ENCODE measurements at regions not wholly inside any gene's neighbourhood (a gene's known extent, or its start where the extent isn't known, plus 50 kb on each side); places are given as distances from the start of the nearest gene placed in this dataset.

- Histone ChIP-seq H3K4me3 (replicated peaks; ENCODE audit: insufficient read depth, low read length) (no peak overlapping the region), H3K27me3 (ENCODE audit: insufficient read depth, poor library complexity, severe bottlenecking) (no peaks in the 10 kb centered on the region), H3K27ac (replicated peaks) (no peak overlapping the region)
- TF ChIP-seq POLR2AphosphoS5 (IDR thresholded peaks at IDR 0.05; ENCODE audit: low read depth) = no peak
- TF ChIP-seq REST (IDR thresholded peaks at IDR 0.05; ENCODE audit: insufficient replicate concordance, low read depth) = no peak
- TF ChIP-seq SPI1 (IDR thresholded peaks at IDR 0.05; ENCODE audit: borderline replicate concordance, low read depth) = no peak
- TF ChIP-seq GABPA (IDR thresholded peaks at IDR 0.05; ENCODE audit: low read depth) = no peak
- TF ChIP-seq, protein P1, sequence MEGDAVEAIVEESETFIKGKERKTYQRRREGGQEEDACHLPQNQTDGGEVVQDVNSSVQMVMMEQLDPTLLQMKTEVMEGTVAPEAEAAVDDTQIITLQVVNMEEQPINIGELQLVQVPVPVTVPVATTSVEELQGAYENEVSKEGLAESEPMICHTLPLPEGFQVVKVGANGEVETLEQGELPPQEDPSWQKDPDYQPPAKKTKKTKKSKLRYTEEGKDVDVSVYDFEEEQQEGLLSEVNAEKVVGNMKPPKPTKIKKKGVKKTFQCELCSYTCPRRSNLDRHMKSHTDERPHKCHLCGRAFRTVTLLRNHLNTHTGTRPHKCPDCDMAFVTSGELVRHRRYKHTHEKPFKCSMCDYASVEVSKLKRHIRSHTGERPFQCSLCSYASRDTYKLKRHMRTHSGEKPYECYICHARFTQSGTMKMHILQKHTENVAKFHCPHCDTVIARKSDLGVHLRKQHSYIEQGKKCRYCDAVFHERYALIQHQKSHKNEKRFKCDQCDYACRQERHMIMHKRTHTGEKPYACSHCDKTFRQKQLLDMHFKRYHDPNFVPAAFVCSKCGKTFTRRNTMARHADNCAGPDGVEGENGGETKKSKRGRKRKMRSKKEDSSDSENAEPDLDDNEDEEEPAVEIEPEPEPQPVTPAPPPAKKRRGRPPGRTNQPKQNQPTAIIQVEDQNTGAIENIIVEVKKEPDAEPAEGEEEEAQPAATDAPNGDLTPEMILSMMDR (IDR thresholded peaks at IDR 0.05; ENCODE audit: insufficient read depth, low read length) = no peak
- no peak for DNase-seq (ENCODE audit: low read depth in 1 of 2, low spot score in 1 of 2)
These were observed 291.5 kb upstream of the MANEA start for GRCh38 chr6:95285881-95286280.

- TF ChIP-seq GABPA (IDR thresholded peaks at IDR 0.05; ENCODE audit: low read depth) (no peak), SPI1 (IDR thresholded peaks at IDR 0.05; ENCODE audit: borderline replicate concordance, low read depth) (no peak), POLR2AphosphoS5 (IDR thresholded peaks at IDR 0.05; ENCODE audit: low read depth) (no peak), REST (IDR thresholded peaks at IDR 0.05; ENCODE audit: insufficient replicate concordance, low read depth) (no peak)
- TF ChIP-seq, protein P1 (IDR thresholded peaks at IDR 0.05; ENCODE audit: insufficient read depth, low read length) = no peak
- no peak overlapping the region for H3K4me3 ChIP-seq (replicated peaks; ENCODE audit: insufficient read depth, low read length)
- H3K27ac ChIP-seq (replicated peaks) = no peak overlapping the region
- H3K27me3 ChIP-seq (ENCODE audit: insufficient read depth, poor library complexity, severe bottlenecking) = no peaks in the 10 kb centered on the region
- no peak for DNase-seq (ENCODE audit: low read depth in 1 of 2, low spot score in 1 of 2)
These were observed 290.5 kb upstream of the MANEA start for GRCh38 chr6:95286874-95287273.

DNA sequence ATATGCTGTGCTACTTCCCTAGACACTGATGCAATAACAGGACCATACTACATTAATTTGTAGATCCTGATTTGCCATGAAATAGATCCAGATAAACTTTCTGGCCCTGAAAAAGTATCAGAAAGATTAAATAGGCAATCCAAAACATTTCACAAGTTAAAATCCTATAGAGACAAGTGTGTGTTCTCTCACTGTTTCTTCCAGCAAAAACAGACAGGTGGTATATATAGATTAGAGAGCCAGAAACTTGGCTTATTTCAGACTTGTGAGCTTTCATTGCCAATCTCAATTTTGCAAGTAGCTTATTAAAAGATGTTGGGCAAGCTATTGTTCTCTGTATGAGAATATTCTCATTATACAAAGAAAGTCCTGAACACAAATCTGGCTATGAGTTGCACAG lies 289.1 kb upstream of the MANEA start:
- no peak overlapping the region for H3K4me3 ChIP-seq (replicated peaks; ENCODE audit: insufficient read depth, low read length)
- no peak for DNase-seq (ENCODE audit: low read depth in 1 of 2, low spot score in 1 of 2)
- H3K27ac ChIP-seq (replicated peaks) = no peak overlapping the region
- no peaks in the 10 kb centered on the region for H3K27me3 ChIP-seq (ENCODE audit: insufficient read depth, poor library complexity, severe bottlenecking)
- TF ChIP-seq GABPA (IDR thresholded peaks at IDR 0.05; ENCODE audit: low read depth) (no peak), SPI1 (IDR thresholded peaks at IDR 0.05; ENCODE audit: borderline replicate concordance, low read depth) (no peak), REST (IDR thresholded peaks at IDR 0.05; ENCODE audit: insufficient replicate concordance, low read depth) (no peak), POLR2AphosphoS5 (IDR thresholded peaks at IDR 0.05; ENCODE audit: low read depth) (no peak)
- TF ChIP-seq, protein P1 (IDR thresholded peaks at IDR 0.05; ENCODE audit: insufficient read depth, low read length) = no peak
